OCI-LY7 (cell line): ENCODE measurements at regions not wholly inside any gene's neighbourhood (a gene's known extent, or its start where the extent isn't known, plus 50 kb on each side); places are given as distances from the start of the nearest gene placed in this dataset.
"Not testable (repeated sequence)": the region's sequence is repeated elsewhere in the genome, so short reads cannot be mapped to it uniquely, and the experiment has no call there.

Experiments used
- CTCF ChIP-seq: fragments of 200-600 bp; sonication (generic); conservative IDR thresholded peaks from 2 replicates; pipeline ENCODE4 v1.5.1; 2014; ENCODE audit warnings: mild to moderate bottlenecking, antibody characterized with exemption, low read length, moderate library complexity, mixed read lengths
- EZH2phosphoT487 ChIP-seq: fragments of 200-600 bp; sonication (generic); IDR thresholded peaks from 2 replicates; pipeline ENCODE4 v1.6.1; 2018; ENCODE audit warnings: low read depth, borderline replicate concordance, mild to moderate bottlenecking, mixed run types, antibody characterized with exemption, low read length, moderate library complexity, mixed read lengths

DNA sequence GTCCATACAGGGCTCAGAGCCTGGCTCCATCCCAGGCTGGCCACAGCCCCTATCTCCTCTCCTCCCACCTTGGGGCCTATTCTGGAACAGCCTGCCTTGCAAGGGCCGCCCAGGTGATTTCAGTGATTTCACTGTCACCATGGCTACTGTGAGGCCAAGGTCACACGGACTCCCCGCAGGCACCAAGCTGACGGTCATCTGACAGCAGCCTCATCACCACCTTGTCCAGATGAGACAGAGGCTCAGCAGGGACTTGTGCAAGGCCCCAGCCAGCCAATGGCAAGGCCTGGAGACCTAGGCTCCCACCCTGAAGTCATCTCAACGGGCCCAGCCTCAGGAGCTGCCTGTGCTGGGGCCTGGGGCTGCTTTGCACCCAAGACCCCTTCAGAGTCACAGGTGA, 3953.8 kb upstream of the TPTE start:
- TF ChIP-seq CTCF, EZH2phosphoT487: not testable (repeated sequence)
